SIG-M5 treated with dmso at 0.1 percent for 504 hours (cell line): ENCODE measurements at regions not wholly inside any gene's neighbourhood (a gene's known extent, or its start where the extent isn't known, plus 50 kb on each side); places are given as distances from the start of the nearest gene placed in this dataset.

Experiments used
- DNase-seq: peaks from one replicate; lab custom pipeline; 2025; ENCODE audit not compliant: unreplicated experiment; lab: John Stamatoyannopoulos, UW

GRCh38 chr1:117802531-117803257, 126.7 kb downstream of the GDAP2 start:
- DNase-seq = no peak

DNA sequence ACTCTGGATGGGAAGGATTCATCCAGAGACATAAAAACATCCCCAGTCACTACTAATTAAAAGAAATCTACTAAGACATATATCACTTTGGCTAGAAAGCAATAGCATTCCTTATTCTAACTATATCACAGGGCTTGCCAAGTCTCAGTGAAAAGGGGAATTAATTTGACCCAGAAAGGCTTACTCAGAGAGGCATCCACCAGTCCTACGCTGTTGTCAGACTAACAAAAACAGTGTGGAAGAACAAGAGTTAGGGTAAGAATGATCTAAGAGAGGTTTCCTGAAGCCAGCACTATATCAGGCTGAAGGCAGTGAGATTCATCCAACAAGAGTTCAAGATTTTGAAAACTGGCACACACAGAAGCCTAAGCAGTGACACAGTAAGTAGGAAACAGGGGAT, 126.1 kb downstream of the GDAP2 start:
- no peak for DNase-seq

GRCh38 chr1:117809764-117810163, 119.7 kb downstream of the GDAP2 start:
- no peak for DNase-seq

DNA sequence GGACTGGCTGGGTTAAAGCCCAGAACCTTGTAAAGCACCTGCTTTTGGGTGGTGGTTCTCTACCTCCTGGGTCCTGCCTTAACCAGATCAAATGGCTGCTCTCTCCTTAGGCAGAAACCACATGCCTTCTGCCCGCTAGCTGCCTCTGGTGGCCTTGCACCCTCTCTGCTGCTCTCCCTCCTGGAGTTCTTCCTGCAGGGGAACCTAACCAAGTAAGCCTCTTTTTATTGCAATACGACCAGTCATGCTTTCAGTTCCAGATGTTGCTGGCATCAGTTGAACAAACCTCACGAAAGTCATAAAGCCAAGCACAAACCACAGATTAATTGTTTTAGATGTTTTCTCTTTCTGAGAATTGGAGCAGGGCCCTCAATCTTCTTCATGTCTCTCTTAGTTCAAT, 118.9 kb downstream of the GDAP2 start:
- peak; percentile 11 for DNase-seq

- DNase-seq = no peak
Measured at GRCh38 chr1:117812869-117813511, 116.4 kb downstream of the GDAP2 start.
